NAMALWA (cell line): ENCODE measurements at regions not wholly inside any gene's neighbourhood (a gene's known extent, or its start where the extent isn't known, plus 50 kb on each side); places are given as distances from the start of the nearest gene placed in this dataset.
A peak's percentile ranks its signal among the peaks of the same experiment; 100 is the strongest.

Source experiments
- DNase-seq: peaks from one replicate; pipeline ENCODE4 v3.0.0-alpha.2; 2015; ENCODE audit warnings: low spot score

- no peak for DNase-seq
Observed at GRCh38 chr2:171608168-171608567, 79.1 kb upstream of the DYNC1I2 start.

- DNase-seq, result no peak
Observed at GRCh38 chr2:171610824-171611223, 76.4 kb upstream of the DYNC1I2 start.

DNA sequence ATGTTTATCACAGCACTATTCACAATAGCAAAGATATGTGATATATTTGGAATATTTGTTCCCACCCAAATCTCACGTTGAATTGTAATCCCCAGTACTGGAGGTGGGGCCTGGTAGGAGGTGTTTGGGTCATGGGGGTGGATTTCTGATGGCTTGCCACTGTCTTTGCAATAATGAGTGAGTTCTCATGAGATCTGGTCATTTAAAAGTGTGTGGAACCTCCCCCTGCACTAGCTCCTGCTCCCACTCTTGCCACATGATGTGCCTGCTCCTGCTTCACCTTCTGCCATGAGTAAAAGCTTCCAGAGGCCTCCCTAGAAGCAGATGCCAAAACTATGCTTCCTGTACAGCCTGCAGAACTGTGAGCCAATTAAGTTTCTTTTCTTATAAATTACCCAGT is 72.2 kb upstream of the DYNC1I2 start:
- DNase-seq, result no peak

- no peak for DNase-seq
Observed at GRCh38 chr2:171617981-171618380, 69.3 kb upstream of the DYNC1I2 start.

GRCh38 chr2:171625006-171625405 is 62.3 kb upstream of the DYNC1I2 start:
- DNase-seq, result no peak

DNA sequence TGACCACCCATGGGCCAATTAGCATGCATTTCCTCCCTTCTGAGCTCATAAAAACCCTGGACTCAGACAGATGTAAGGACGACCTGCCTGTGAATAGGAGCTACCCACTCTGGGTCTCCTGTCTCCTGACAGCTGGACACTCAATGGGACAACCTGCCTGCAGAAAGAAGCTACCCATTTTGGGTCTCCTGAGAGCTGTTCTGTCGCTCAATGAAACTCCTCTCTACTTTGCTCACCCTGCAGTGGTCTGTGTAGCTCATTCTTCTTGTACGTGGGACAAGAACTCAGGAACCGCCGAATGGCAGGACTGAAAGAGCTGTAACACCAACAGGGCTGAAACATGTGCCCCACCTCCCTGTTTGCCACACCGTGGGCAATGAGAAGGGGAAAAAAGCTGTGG is 60.3 kb upstream of the DYNC1I2 start:
- peak; percentile 16 for DNase-seq

DNA sequence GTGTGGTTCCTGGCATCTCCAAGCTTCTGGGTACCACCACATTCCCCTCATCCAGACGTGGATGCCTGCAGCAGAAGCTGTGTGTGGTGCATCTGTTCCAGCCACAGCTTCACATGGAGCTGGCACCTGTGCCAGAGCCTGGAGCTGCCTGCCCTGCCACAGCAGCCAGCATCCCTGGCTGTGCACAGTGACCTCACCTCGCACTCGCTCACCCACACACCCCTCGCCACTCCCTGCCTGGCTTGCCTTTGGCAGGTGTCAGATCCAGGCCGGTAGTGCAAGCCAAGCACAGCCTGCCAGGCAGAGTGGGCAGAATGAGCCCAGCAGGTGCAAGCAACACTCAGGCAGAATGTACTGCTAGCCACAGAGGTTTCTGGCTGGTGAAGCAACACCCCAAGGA is 59.9 kb upstream of the DYNC1I2 start:
- no peak for DNase-seq

DNA sequence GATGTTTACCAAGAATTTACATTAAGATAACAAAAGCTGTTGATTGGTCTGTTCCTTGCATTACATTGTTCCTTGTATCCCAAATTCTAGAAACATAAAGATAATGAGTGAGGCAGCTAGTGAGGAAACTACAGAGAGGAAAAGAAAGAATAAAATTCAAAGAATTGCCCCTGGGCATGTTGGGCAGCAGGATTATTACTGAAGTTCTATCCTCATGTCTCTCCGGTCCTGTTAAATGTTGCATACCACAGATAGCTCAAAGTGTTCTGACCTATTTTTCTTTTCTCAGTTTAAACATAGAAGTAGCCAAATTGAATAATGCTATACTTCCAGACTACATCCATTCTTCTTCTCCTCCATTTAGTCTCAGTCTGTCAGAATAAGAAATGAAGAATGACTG is 58.2 kb upstream of the DYNC1I2 start:
- DNase-seq, result no peak

DNA sequence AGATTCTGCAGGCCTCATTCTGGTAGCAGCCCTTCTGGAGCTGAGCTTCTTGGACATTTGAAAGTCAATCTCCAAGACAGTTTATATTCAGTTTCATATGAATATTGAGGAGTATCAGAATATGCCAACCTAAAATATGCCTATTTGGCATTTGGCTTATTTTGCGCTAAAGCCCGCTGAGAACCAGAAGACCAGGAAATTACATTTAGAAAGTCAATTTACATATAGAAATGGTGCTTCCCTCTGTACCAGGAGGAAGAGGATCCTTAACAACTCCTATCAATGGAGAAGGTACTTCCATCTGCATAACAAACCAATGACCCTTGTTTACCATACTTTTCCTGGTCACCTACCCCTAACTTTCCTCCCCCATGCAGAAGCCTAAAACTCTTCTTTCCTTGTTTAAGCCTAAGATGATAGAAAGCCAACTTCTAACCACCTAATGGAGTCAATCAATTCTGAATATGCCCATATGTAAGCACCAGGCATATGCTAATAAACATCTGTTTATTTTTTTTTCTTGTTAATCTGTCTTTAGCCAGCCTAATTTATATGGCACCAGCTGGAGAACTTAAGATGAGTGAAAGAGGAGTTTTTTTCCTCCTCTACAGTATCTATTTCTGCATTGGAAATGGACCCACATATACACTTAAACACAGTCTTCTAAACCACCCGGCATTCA is 57.0 kb upstream of the DYNC1I2 start:
- DNase-seq, result no peak

- DNase-seq, result peak; percentile 7
Observed at GRCh38 chr2:171630812-171631626, 56.2 kb upstream of the DYNC1I2 start.
